Activated T-cell treated with anti-CD3 and anti-CD28 coated beads for 4 hours (primary cell): ENCODE measurements at regions not wholly inside any gene's neighbourhood (a gene's known extent, or its start where the extent isn't known, plus 50 kb on each side); places are given as distances from the start of the nearest gene placed in this dataset.

Source experiments
- DNase-seq: peaks from one replicate; pipeline ENCODE4 v3.0.0-alpha.2; 2020

- DNase-seq = no peak
These were observed 60.5 kb downstream of the NR2F2 start for GRCh38 chr15:96390986-96391385.

DNA sequence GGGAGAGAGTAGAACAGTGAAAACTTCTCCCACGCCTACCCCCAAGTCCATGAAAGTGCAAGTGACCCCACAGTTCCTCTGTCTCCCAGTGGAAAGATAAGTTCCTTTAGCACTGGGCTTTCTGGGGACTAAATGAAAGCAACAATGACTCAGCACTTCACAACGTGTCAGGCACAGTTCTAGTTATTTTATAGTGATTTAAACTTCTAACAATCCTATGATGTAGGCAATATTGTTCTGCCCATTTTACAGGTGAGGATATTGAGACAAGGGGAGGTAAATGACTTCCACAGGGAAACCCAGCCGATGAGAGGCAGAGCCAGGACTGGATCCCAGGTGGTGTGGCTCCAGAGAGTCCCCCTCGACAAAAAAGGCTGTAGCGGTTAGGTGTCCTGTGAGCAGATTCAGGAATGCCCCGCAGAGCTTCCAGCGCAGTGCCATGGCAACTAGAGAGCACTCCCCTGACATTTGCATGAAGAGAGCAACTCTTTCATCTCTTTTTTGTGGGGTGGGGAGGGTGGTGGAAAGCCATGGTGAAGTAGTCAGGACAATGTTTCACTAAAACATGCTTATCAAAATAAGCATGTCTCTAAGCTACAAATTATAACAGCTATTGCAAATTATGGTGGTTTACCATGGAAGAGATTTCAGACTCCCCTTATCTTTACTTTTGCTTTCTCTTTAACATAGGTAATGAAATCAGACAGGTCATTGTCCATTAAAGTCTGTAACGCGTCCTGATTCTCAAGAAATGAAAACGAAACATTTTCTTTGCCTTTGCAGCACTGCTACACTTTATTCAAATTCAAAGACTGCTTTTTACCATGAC, 62.1 kb downstream of the NR2F2 start:
- no peak for DNase-seq

DNA sequence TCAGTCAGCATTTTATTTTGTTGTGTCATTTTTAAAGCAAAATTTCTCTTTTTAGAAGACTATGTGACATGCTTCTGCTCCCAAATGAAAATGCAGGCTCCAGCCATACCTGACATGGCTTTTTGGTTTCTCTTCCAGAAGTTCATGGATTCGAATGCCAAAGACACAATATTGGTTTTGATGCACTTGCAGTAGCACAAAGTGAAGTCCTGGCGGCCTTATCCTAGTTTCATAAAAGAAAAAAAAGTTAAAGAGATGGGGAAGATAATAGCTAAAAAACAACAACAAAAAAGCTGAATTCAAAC, 62.7 kb downstream of the NR2F2 start:
- DNase-seq = no peak

GRCh38 chr15:96395687-96396086, 65.2 kb downstream of the NR2F2 start:
- DNase-seq = no peak

- no peak for DNase-seq
These were observed 68.3 kb downstream of the NR2F2 start for GRCh38 chr15:96398776-96399175.

DNA sequence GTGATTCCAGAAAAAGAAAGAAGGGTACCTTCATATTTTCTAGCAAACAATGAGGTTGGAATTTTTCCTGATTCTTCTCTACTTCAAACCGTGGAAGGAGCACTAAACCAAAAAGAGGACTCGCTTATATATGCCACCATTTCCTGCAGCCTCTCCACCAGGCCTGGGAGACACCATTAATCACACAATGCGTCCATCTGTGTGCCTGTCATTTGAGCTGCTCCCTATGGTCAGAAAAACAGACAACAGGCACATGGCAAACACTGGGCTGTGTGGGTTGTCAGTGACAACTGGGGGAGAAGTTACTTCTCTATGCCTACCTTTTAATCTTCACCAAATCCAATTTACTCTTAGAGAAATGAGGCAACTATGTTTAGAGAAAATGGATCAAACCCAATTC, 71.9 kb downstream of the NR2F2 start:
- DNase-seq = no peak

- no peak for DNase-seq
These were observed 72.6 kb downstream of the NR2F2 start for GRCh38 chr15:96403071-96403470.

DNA sequence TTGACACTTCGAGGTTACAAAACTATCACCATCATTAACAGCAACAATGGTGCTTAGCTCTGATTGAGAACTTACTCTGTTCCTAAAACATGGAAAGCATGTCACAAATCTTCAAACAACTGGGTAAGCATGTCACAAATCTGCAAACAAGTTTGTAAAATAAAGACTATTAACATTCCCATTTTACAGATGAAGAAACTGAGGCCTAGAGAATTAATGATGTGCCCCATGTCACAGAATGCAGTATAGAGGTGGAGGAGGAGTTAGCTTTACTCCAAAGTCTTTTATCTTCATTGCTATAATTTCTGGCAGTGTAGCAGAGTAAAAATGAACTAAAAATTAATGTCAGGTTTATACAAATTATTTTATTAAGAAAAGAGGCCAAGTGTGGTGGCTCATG, 73.4 kb downstream of the NR2F2 start:
- DNase-seq = no peak

GRCh38 chr15:96404560-96404959, 74.1 kb downstream of the NR2F2 start:
- no peak for DNase-seq

GRCh38 chr15:96406291-96406690, 75.8 kb downstream of the NR2F2 start:
- no peak for DNase-seq

GRCh38 chr15:96406701-96407100, 76.2 kb downstream of the NR2F2 start:
- DNase-seq = no peak

DNA sequence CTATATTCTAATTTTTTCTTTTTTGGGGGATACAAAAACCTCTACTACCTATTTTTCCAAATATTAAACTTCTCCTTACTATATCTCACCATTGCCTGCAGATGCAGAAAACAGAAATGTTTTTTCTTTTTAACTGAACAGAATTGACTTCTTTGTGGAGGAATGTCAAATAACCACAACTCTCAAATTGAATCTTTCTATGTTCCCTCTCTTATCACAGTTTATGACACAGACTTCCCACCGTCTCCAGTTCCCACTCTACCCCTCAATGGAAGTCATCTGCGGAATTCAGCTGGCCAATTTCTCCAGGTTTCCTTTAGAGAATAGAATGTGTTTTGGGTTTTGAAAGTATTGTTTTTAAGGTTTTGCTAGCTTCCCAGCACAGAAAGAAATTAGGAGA, 77.0 kb downstream of the NR2F2 start:
- DNase-seq = no peak

- no peak for DNase-seq
These were observed 78.2 kb downstream of the NR2F2 start for GRCh38 chr15:96408591-96409183.

- DNase-seq = no peak
These were observed 79.0 kb downstream of the NR2F2 start for GRCh38 chr15:96409215-96410138.

GRCh38 chr15:96410175-96411055, 79.9 kb downstream of the NR2F2 start:
- no peak for DNase-seq

- DNase-seq = no peak
These were observed 80.8 kb downstream of the NR2F2 start for GRCh38 chr15:96411056-96412031.

DNA sequence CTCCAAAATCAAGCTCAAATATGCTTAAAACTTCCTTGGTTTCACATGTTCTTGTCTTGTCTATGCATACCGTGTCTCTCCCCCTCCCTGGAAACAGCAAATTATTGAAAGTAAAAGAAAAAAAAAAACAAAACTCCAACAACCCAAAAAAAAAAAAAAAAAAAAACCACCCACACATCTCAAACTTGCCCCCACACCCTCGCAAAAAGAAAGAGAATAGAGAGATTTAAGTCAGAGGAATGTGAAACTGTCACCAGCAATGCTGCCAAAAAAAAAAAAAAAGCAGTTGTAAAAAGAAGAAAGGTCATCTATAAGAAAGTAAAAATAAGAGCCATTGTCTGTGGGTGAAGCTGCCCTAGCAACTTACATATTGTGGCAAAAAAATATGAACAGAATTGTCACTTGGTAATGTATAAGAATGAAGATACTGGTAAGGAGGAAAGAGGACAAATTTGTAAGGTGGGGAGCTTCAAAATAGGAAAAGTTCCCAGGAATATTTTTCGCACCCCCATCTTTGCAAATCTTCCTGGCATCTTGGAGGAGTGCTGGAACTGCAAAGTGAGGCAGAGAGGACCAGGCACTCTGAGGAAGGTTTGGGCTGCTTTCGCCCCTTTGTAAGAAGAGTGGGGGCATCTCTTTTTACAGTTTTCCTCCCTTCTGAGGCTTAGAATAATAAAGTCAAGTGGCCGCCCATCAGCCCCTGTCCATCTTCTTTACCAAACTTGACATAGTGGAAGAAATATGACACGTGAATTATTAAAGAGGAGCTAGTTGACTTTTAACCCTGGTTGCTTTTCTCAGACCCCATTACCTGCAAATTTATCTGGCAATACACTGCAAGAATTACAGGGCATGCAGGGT, 81.8 kb downstream of the NR2F2 start:
- no peak for DNase-seq

DNA sequence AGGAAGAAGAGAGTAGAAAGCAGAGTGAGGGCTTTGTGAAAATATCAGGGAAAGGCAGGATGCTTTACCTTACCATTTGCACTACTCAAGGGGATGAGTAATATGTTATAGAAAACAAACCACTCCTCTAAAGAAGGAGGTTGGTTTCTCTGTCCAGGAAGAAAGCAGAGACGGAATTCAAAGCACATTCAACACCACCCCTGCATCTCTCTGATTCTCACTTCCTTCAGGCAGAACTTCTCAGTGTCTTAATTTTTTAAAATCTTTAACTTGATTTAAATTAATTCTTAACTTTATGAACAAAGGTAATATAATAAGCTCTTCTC, 82.4 kb downstream of the NR2F2 start:
- DNase-seq = no peak

GRCh38 chr15:96413657-96414056, 83.2 kb downstream of the NR2F2 start:
- DNase-seq = no peak

GRCh38 chr15:96414875-96415274, 84.4 kb downstream of the NR2F2 start:
- DNase-seq = no peak
